Endothelial cell of umbilical vein (primary cell): ENCODE measurements at regions not wholly inside any gene's neighbourhood (a gene's known extent, or its start where the extent isn't known, plus 50 kb on each side); places are given as distances from the start of the nearest gene placed in this dataset.

ENCODE experiments used
- BruUV-seq: library from RNA; stranded (reverse); fragments of 400-500 nt; replicated peaks from 2 replicates; lab custom pipeline; 2021; lab: Mats Ljungman, UMichigan
- CTCF ChIA-PET: fragments of 300-600, 350-600 bp; sonication (Branson Sonifier 250); formaldehyde crosslinking; loops from one replicate; lab custom pipeline; 2021; ENCODE audit warnings: antibody characterized with exemption, inconsistent platforms; lab: Charles Lee
- POLR2A ChIA-PET: fragments of 300-600, 350-600 bp; sonication (Branson Sonifier 250); formaldehyde crosslinking; loops from one replicate; lab custom pipeline; 2021; ENCODE audit warnings: antibody characterized with exemption, inconsistent platforms; lab: Charles Lee
- DNase-seq: peaks from one replicate; pipeline ENCODE4 v3.0.0-alpha.2; 2011; ENCODE audit warnings: low read depth, low spot score
- FAIRE-seq: peaks from 2 replicates; lab custom pipeline; 2011; peaks lifted over from hg19 to GRCh38; lab: Jason Lieb, UNC
- H2AFZ ChIP-seq: 2 replicates; pipeline ENCODE4 v1.6.0; 2012; ENCODE audit warnings: low read depth, low read length, control low read depth, inconsistent platforms
- H3K27ac ChIP-seq: 2 replicates; pipeline ENCODE4 v1.5.1; 2011; ENCODE audit warnings: low read depth, mild to moderate bottlenecking, control low read depth, low read length, moderate library complexity; ENCODE audit not compliant: insufficient read depth
- H3K27me3 ChIP-seq, 2 experiments: 2 replicates each; pipeline versions ENCODE4 v1.6.0 to v1.6.1; 2011; ENCODE audit warnings: low read length in 2 of 2, mixed read lengths in 1 of 2; ENCODE audit not compliant: control insufficient read depth in 2 of 2, insufficient read depth in 2 of 2
- H3K36me3 ChIP-seq, 2 experiments: 2 replicates in 1 of 2; 3 replicates in 1 of 2; pipeline ENCODE4 v1.5.1; 2011; ENCODE audit warnings: low read length in 2 of 2, mild to moderate bottlenecking in 1 of 2, moderate library complexity in 1 of 2; ENCODE audit not compliant: control insufficient read depth in 2 of 2, insufficient read depth in 2 of 2; ENCODE audit errors: extremely low read depth in 1 of 2
- H3K4me1 ChIP-seq: 3 replicates; pipeline ENCODE4 v1.5.1; 2011; ENCODE audit warnings: mild to moderate bottlenecking, low read length; ENCODE audit not compliant: control insufficient read depth, insufficient read depth; ENCODE audit errors: extremely low read depth
- H3K4me2 ChIP-seq: 2 replicates; pipeline ENCODE4 v1.6.1; 2011; ENCODE audit warnings: low read length, control low read depth, mixed read lengths; ENCODE audit not compliant: insufficient read depth
- H3K4me3 ChIP-seq, 3 experiments: fragments of 200-600 bp in 1 of 3; sonication (generic), shearing (Covaris generic) in 1 of 3; replicated peaks in 1 of 3; 2 replicates each; pipeline ENCODE4 v1.5.1; 2011 to 2016; ENCODE audit warnings: control low read depth in 3 of 3, low read length in 3 of 3, mild to moderate bottlenecking in 2 of 3, inconsistent platforms in 1 of 3, low read depth in 1 of 3, moderate library complexity in 1 of 3; ENCODE audit not compliant: insufficient read depth in 1 of 3
- H3K79me2 ChIP-seq: 2 replicates; pipeline ENCODE4 v1.6.0; 2012; ENCODE audit warnings: low read length, inconsistent platforms; ENCODE audit not compliant: control insufficient read depth, insufficient read depth
- H3K9ac ChIP-seq: replicated peaks from 2 replicates; pipeline ENCODE3; 2011; ENCODE audit warnings: low read length, control low read depth; ENCODE audit not compliant: insufficient read depth; ENCODE audit errors: extremely low read depth
- H3K9me1 ChIP-seq: replicated peaks from 3 replicates; pipeline ENCODE4 v1.6.0; 2011; ENCODE audit warnings: mild to moderate bottlenecking, low read length; ENCODE audit not compliant: control insufficient read depth, insufficient read depth; ENCODE audit errors: extremely low read depth
- H3K9me3 ChIP-seq: replicated peaks from 2 replicates; pipeline ENCODE4 v1.5.1; 2012; ENCODE audit warnings: low read length, inconsistent platforms; ENCODE audit not compliant: control insufficient read depth, insufficient read depth
- H4K20me1 ChIP-seq: replicated peaks from 2 replicates; pipeline ENCODE3; 2011; ENCODE audit warnings: mild to moderate bottlenecking, low read length; ENCODE audit not compliant: control insufficient read depth, insufficient read depth; ENCODE audit errors: extremely low read depth
- CTCF ChIP-seq, 2 donors: IDR thresholded peaks; 1 replicate in 1 of 2; 2 replicates in 1 of 2; pipeline ENCODE4 v1.5.1; 2011; ENCODE audit warnings: low read length in 2 of 2, mild to moderate bottlenecking in 2 of 2, moderate library complexity in 2 of 2, control low read depth in 1 of 2, inconsistent platforms in 1 of 2, low read depth in 1 of 2; ENCODE audit not compliant: insufficient read depth in 1 of 2; ENCODE audit errors: extremely low read depth in 1 of 2
- EZH2 ChIP-seq: IDR thresholded peaks from 2 replicates; pipeline ENCODE4 v1.6.1; 2012; ENCODE audit warnings: borderline replicate concordance, low read depth, mild to moderate bottlenecking, moderate library complexity, low read length, inconsistent platforms; ENCODE audit not compliant: severe bottlenecking
- FOS ChIP-seq: IDR thresholded peaks from 2 replicates; pipeline ENCODE4 v1.6.1; 2011; ENCODE audit warnings: mild to moderate bottlenecking, low read length, moderate library complexity, borderline replicate concordance; ENCODE audit not compliant: insufficient read depth
- GATA2 ChIP-seq: IDR thresholded peaks from 2 replicates; pipeline ENCODE4 v1.7.0; 2011; ENCODE audit warnings: low read depth, mild to moderate bottlenecking, moderate library complexity, mixed read lengths, low read length; ENCODE audit not compliant: insufficient read length, insufficient read depth
- JUN ChIP-seq: IDR thresholded peaks from 2 replicates; pipeline ENCODE4 v1.6.1; 2011; ENCODE audit warnings: borderline replicate concordance, low read depth; ENCODE audit not compliant: insufficient read length, insufficient read depth
- MAX ChIP-seq: IDR thresholded peaks from 2 replicates; pipeline ENCODE4 v1.6.1; 2011; ENCODE audit not compliant: insufficient read depth, insufficient read length
- MYC ChIP-seq: IDR thresholded peaks from one replicate; pipeline ENCODE4 v1.6.1; 2011; ENCODE audit warnings: mild to moderate bottlenecking, low read depth, low read length
- POLR2A ChIP-seq: IDR thresholded peaks from 2 replicates; pipeline ENCODE4 v1.6.1; 2012; ENCODE audit warnings: low read depth, mild to moderate bottlenecking, control low read depth, low read length
- POLR2AphosphoS5 ChIP-seq: IDR thresholded peaks from 2 replicates; pipeline ENCODE4 v1.6.1; 2012; ENCODE audit warnings: low read depth, mild to moderate bottlenecking, control low read depth, low read length, moderate library complexity; ENCODE audit not compliant: insufficient read depth
- dilution Hi-C: fragments of 300-500 bp; cut with MboI; formaldehyde crosslinking; loops from one replicate; pipeline ENCODE4 v1.15.0; 2019; ENCODE audit warnings: low sequenced_read_pairs; ENCODE audit not compliant: extremely low pct_ligation_motif_present
- intact Hi-C: fragments of 100-400 bp; cut with micrococcal nuclease; formaldehyde crosslinking; loops from one replicate; pipeline ENCODE4 v1.10.0; 2022

- ChIA-PET CTCF (no interaction called here), POLR2A (no interaction called here)
- Histone ChIP-seq H3K36me3 (no peaks in the 10 kb centered on the region), H3K27ac (no peak overlapping the region), H3K4me2 (no peak overlapping the region), H3K9me3 (no peaks in the 10 kb centered on the region), H3K27me3 (peaks cover 0 to 3% of the 10 kb centered on the region in 2 experiments), H3K4me3 (no peak overlapping the region), H3K79me2 (no peaks in the 10 kb centered on the region), H3K4me1 (no peaks in the 10 kb centered on the region), H2AFZ (no peak overlapping the region), H3K9ac (no peak overlapping the region), H3K9me1 (no peaks in the 10 kb centered on the region), H4K20me1 (no peaks in the 10 kb centered on the region)
- TF ChIP-seq JUN (no peak), GATA2 (no peak), FOS (no peak), CTCF (IDR thresholded peaks at IDR 0.05; ENCODE audit: extremely low read depth in 1 of 2, insufficient read depth in 1 of 2, low read depth in 1 of 2, low read length in 2 of 2) (no peak), POLR2AphosphoS5 (no peak), EZH2 (no peak), MAX (no peak), MYC (no peak), POLR2A (no peak)
- intact Hi-C loops, result no loop called here
- no peak for FAIRE-seq
- dilution Hi-C loops, result no loop called here
- no peak for DNase-seq
- no TSS peak for BruUV-seq
Measured at GRCh38 chr10:118978316-118978997, 51.1 kb upstream of the NANOS1 start.
